GM21423 (cell line): ENCODE measurements at regions not wholly inside any gene's neighbourhood (a gene's known extent, or its start where the extent isn't known, plus 50 kb on each side); places are given as distances from the start of the nearest gene placed in this dataset.
A peak's percentile ranks its signal among the peaks of the same experiment; 100 is the strongest.

ENCODE experiments used
- ATAC-seq: cut with Tn5 transposase; IDR thresholded peaks from one replicate; pipeline ENCODE4 v1.9.1; 2021; ENCODE audit warnings: mild to moderate bottlenecking, moderate library complexity; ENCODE audit not compliant: unreplicated experiment

DNA sequence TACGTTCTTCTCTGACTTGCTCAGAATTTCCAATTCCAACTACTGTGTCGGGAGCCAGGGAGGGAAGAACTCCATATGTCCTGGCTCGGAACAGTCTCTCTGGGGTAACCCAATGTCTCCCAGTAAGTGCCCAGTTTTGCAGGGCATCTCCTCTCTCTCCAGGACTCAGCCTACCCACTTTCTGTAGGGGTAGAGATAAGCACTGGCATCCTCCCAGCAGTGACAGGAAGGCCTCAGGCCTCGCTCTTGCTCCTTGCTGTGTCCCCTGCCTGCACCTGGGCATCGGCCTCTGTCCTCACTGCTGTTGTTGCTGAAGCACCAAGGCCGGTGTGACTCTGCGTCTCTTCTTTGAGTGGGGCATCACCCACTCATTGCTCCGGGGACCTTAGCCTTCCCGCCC, 388.9 kb upstream of the JARID2 start:
- no peak for ATAC-seq

DNA sequence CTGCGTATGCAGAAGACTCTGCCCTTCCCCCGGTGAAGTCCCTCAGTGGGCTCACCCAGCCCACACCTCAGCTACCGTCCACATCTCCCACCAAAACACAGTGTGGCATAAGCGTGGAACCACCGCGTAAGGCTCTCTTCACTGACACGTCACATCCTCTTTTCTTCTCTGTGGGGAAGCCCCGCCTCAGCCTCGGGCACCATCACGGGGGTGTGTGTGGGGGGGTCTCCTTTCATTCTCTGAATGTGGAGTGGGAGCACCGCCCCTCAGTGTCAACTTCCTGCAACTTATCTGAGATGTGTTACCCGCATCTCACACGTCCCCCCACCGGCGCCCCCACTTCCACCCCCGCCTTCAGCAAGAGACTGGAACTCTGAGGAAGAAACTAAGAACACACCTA, 388.4 kb upstream of the JARID2 start:
- ATAC-seq = no peak

DNA sequence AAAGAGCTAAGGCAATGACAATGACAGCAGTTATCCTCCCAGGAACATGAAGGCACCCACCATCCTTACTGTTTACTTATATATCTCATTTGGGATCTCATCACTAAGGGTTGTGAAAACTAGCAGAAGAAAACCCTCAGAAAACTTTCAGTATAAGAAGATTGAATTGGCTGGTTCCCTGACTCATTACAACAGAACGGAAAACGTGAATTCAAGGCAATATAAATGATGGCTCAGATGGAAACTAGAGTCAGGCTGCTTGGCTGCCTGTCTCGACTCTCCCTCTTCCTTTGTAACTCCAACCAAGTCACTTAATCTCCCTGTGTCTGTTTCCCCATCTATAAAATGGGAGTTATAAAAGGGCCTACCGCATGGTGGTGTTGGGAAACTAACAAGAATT, 387.1 kb upstream of the JARID2 start:
- no peak for ATAC-seq

DNA sequence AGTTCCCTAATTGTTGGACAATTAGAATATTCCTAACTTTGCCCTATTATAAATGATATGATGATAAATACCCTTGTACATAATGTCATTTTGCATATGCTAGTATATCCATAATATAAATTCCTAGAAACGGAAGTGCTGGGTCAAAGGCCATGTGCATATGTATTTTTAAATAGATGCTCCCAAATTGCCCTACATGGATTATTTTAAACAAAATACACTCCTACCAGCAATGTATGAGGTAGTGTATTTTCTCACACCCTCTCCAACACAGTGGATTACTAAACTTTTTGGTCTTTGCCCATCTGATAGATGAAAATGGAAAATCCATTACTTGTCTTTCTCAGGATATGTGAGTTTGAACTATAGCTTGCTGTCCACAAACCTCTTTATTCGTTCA, 385.1 kb upstream of the JARID2 start:
- ATAC-seq = no peak

DNA sequence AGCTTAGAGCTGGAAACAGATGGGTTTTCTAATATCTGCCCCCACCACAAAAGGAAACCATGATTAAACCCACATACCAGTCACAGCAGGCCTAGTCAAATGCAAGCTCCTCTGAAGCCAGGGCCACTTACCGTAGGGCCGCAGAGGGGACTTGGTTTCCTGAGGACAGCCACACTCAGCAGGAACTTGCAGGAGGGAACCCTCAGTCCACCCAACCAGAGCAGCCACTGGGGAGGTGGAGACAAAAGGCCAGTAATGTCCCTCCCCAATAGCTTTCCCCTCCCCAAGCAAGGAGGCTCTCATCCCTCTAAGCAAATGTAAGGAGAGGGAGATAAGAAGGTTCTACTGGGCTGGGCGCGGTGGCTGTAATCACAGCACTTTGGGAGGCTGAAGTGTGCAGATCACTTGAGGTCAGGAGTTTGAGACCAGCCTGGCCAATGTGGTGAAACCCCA, 384.4 kb upstream of the JARID2 start:
- ATAC-seq = no peak

DNA sequence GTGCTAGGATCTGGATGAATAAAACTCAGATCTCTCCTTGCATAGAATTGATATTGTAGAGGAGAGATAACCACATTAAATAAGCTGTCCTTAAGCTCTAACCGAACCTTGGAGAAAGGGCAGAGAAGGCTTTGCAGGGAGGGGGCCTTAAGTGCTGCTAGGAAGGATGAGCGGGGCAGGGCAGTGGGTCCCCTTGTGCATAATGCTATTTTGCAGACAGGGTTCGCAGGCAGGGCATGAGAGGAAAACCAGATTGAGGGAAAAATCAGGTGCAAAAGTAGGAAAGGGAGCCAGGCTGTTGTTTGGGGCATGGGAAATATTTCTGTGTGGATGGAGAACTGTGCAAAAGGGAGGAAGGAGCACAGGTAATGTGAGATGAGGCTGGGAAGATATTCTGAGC, 383.0 kb upstream of the JARID2 start:
- ATAC-seq = no peak

DNA sequence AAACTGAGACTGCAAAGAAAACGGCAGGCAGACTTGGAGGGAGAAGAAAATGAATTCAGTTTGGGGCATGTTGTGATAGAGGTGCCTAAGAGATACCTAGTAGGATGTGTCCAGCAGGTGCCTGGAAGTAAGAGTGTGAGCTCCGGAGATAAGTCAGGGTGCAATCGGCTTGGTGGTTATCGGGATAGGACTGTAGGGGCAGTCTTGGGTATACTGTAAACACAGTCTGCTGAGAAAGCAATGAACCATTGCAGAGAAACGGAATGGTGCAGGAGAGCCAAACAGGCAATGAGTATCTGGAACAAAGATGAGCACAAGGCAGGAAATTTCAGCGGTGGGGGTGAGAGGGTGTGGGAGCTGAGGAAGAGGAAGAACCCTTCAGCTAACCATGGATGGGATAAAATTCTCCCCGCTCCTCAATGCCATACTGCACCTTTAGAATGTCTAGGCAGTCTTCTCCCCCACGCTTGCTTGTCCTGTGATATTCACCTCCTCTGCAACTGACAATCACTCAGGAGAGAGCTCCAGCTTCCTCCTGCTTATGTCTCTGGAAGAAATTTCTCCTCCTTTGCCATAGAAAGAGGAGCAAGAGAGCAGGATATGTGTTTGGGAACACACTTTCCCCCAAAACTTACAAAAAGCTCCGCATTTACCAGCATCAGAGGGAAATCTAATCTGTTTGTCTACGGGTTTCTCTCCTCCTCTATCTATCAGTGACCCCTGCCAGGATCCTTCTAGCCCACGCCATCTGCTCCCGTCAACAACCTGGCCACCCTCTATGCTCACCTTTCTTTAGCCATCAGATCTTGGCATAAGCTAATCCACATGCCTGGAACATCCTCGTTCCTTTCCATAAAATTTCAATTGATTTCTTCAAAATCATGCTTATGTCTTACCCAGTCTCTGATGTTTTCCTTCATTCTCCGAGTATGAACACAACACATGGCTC, 381.7 kb upstream of the JARID2 start:
- ATAC-seq = no peak

DNA sequence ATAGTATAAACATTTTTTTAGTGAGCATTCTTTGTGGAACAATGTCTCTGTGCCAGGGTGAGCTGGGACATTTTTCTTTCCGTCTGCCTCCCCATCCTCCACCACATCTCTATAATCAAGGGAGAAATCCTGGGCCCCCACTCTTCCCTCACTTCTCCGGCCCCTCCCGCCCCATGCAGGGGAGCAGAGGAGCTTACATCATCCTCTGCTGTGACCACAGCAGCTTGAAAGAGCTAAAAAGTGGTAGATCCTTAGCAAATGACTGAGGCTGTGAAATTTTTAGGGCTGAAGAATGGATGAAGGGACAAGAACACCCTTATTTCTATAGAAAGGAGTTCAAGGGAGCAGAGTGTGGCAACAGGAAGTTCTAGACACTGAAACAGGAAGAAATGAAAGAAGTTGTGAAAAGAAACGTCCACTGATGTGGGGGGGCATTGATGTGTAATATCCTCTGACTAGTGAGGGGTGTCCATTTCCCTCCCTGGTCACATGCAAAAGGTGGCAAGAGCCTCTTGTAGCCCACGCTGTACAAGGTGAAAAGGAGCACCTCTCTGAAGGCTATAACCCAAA, 380.3 kb upstream of the JARID2 start:
- ATAC-seq = no peak

DNA sequence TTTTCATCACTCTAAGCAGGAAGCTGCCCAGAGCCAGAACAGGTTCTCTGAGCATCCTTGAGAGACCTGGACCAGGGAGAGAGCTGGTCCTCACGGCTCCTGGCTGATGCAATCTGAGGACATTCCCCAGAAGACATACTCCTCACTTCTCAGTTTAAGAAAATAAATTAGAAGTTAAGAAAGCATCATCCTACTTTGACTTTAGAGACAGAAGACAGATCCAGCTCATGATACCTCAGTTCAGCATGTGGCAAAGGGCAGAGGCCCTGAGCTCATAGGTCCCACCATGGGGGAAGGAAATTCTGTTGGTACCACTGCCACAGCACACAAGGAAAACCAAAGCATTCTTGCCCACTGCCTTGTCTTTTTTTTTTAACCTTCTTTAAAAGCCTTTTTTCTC, 378.1 kb upstream of the JARID2 start:
- no peak for ATAC-seq

DNA sequence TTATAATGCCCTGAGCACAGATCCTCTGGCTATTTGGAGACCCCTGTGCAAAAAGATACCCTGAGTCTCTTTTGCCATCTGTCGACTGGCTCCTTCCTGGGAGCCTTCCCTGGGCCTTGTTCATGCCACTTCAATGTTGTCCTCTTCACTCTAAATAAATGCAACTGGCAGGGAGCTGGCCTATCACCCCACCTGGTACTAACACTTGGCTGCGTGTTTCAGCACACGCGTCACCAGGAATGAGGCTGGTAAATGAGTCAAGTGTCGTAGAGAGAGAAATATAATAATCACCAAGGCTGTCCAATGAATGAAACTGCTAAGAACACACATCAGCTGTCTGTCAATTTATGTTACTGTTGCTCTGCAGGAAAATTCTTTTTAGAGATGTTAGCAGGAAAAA, 374.6 kb upstream of the JARID2 start:
- ATAC-seq = no peak

DNA sequence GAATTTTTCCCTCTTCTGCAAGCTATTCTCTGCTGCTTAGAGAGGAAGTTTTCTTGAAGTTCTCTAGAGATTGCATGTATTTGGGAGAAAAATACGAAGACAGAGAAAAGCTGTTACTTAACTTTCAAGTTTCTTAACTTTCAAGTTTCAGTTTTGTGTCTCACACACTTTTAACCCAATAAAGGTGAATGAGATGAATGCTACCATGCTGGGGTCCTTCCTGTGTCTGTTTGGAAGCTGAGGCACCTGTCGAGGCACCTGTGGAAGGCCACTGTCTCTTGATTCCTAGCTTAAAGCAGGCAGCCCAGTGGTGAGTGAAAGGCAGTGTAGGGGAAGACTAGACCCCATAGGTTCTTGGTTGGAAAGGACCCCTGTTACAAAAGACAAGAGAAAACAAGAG, 372.8 kb upstream of the JARID2 start:
- no peak for ATAC-seq

DNA sequence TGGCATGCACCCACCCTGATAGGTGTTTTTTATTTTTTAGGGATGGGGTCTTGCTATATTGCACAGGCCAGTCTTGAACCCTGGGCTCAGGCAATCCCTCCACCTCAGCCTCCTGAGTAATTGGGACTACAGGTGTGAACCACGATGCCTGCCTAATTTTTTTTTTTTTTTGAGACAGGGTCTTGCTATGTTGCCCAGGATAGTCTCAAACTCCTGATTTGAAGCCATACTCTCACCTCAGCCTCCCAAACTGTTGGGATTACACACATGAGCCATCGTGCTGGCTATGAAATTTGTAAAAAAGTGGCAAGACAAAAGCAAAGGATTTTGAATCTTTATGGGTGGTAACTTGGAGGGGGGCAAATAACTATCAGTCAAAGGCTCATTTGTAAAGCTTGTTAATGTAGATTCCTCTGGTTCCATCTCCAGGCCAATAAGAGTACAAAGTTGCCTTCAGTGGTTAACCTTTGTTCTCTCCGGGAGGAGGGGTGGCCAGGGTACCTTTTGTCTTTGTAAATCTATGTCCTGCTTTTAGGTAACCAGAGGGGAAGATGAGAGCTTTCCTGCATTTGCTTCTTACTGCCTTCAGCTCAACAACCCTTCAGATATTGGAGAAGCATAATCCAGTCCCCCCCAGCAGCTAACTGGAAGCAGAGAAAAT, 372.0 kb upstream of the JARID2 start:
- no peak for ATAC-seq

DNA sequence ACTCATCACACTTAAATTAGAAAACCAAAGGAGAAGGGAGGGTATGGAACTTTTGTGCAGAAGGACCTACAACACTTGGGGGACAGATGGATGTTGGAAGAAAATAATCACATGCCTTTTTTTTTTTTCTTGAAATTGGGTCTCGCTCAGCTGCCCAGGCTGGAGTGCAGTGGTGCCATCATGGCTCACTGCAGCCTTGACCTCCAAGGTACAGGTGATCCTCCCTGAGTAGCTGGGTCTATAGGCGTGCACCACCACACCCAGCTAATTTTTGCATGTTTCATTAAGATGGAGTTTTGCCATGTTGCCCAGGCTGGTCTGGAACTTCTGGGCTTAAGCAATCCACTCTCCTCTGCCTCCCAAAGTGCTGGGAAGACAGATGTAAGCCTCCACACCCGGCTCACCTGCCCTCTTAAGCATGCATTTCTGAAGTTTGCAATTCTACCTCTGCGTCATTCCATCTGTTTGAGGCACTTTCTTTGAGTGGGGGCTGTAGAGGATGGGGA, 370.8 kb upstream of the JARID2 start:
- no peak for ATAC-seq

DNA sequence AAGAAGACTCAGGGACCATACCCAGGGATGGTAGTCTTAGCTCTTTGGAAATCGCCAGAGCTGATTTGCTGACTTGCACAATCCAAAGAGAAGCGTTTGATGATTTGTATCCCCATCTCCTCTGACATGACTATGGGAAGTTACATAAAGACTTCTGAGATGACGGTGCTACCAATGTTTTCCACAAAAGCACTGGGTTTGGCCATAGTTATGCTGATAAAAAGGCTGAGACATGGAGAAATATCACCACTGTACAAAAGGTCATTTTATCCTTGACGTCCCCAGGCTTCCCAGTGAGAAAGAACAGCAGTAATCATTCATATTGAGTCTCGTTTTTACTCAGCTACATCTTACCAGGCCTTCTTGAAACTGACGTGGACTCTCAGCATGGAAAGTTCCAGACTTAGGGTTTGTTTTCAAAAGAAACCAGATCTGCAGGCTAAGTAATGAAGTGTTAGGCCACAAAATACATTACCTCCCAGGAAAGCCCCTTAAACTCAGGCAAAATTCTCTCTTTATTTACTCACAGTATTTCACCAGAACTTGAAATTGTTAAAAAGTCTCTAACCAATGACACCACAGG, 370.3 kb upstream of the JARID2 start:
- peak; percentile 48 for ATAC-seq

DNA sequence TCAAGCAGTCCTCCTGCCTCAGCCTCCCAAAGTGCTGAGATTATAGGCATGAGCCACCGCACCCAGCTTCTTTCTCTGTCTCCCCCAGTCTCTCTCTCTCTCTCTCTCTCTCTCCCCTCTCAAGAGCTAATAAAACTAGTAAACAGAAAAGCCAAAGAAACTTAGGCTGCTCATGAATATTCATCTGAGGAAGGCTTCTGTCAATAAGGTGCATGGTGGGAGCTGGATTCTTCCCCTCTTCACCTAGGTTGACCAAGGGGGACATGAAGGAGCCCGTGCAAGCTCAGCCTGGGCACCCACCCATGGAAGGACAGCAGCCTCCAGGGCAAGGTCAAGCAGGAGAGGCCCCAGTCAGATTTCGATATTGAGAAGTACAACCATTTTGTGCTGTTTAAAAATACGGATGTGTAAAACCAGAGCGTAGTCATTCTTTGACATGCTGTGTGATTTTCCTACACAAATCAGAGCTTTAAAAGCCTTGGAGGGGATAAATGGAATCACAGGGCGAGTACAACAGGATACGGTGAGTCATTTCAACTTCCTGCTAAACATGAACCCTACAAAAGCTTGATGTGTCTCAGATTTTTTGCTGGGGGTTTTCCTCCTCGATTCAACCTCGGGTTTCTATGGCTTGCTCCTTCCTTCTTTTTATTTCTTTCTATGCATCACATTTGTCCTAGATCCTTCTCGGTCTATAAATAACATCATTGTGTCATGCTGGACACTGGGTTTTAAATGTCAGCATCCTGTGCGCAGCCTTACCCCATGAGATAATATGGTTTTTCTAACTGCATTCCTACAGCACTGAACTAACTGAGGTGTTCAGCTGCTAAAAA, 368.9 kb upstream of the JARID2 start:
- peak; percentile 48 for ATAC-seq

DNA sequence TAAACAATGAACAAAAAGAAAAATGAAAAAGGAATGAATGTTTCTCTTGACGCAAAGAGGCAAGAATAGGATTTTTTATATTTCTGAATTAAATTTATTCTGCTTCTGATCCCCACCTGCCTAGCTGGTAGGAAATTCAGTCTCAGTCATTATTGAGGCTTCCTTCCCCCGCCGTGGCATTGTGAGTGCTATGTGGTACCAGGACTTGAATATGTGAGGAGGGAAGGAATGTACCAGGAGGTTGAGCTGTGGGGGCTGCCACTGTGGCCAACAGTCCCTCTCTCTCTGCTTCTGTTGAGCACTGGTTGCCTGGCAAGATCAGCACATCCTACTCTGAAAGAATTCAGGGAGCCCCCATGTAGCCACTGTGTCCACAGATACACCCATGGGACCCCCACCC, 368.1 kb upstream of the JARID2 start:
- ATAC-seq = no peak

DNA sequence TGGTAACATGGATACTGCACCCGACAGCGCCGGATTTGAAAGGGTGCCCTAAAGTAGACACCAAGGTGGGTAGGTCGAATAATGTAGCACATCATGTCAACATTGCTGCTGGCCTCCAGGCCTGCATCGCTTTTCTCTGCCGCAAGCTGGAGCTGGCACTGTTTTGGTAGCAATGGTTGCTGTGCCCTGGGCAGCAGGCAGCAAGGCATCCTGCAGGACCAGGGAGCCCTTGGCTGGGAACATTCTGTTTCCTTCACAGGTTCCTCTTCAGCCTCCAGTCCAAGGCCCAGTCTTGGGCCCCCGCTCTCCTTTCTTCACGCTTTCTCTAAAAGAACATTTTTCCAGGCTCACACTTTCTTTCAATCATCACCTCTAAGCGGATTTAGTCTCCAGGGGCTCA, 365.8 kb upstream of the JARID2 start:
- no peak for ATAC-seq

DNA sequence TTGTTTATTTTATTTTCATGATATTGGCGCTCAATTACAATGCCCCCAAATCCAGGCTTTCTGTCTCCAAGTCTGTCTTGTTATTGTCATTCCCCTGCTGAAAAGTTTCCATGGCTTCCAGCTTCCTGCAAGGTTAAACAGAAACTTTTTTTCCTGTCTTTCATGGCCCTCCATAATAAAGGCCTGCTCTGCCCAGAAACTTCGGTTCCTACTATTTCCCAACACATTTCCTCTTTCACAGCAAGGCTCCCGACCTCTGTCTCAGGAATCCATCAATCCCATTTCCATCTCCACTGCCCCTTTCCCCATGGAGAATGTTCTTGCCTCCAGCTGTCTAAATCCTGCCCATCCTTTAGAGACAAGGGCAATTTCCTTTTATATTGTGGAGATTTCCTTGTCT, 365.2 kb upstream of the JARID2 start:
- ATAC-seq = no peak

DNA sequence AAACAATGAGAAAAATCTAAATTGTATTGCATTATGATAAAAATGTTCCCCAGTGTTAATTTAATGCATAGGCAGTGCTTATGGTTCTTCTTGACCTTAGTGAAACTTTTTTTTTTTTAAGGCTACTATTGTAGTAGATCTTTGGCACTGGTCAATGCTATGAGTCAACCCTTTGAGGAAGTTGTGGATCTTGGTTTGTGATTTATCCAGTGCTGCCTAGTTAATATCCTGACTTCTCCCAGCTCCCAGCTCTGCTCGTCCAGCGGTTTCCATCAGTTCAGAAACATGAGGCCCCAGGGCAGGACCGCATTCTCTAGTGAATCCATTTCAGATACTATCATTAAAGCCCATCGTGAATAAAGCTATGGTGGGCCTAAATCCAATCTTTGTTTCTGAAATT, 364.5 kb upstream of the JARID2 start:
- ATAC-seq = no peak

DNA sequence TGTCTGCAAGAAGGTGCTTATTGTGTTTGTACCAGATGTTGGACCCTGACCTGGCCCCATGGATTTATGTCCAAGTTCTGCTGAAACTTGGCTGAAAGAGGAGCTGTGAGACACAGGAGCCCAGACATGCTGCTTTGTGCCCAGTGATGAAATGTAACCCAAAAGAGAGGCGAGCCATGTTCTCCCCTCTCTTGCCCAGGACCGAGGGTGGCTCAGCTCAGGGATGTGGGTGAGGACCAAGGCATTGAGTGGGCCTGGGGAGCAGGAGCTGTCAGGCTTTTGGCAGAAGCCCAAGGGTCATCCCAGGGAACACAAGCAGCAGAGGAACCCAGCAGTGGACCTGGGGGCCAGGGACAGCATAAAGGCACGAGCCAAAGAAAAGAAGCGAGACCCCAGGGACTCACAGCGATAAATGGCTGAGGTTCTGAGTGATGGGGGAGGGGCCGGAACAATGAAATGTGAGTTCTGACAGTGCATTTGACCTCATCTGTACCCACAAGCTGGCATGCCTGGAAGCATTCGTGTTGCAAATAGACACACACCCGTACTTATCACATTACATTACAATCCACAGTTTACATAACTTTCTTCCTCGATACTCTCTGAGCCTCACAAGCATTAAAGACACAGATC, 363.4 kb upstream of the JARID2 start:
- no peak for ATAC-seq
